CD14-positive monocyte (primary cell): ENCODE measurements at regions not wholly inside any gene's neighbourhood (a gene's known extent, or its start where the extent isn't known, plus 50 kb on each side); places are given as distances from the start of the nearest gene placed in this dataset.

ENCODE experiments used
- DNase-seq, 3 donors: peaks; one replicate each; pipeline ENCODE4 v3.0.0-alpha.2; 2011 to 2022
- H2AFZ ChIP-seq: 2 replicates; pipeline ENCODE4 v1.6.0; 2012; ENCODE audit warnings: mild to moderate bottlenecking, low read depth, low read length, inconsistent platforms; ENCODE audit not compliant: insufficient read depth, poor library complexity, severe bottlenecking
- H3K27ac ChIP-seq, 2 donors: 1 replicate in 1 of 2; 2 replicates in 1 of 2; pipeline ENCODE4 v1.5.1; 2012 to 2013; ENCODE audit warnings: low read length in 2 of 2, control low read depth in 1 of 2, inconsistent platforms in 1 of 2, low read depth in 1 of 2, mild to moderate bottlenecking in 1 of 2
- H3K27me3 ChIP-seq, 2 donors: one replicate each; pipeline versions ENCODE4 v1.6.0 to v1.6.1; 2011 to 2013; ENCODE audit warnings: low read length in 2 of 2; ENCODE audit not compliant: control insufficient read depth in 2 of 2, insufficient read depth in 2 of 2
- H3K36me3 ChIP-seq, 2 donors: replicated peaks in 1 of 2; 1 replicate in 1 of 2; 2 replicates in 1 of 2; pipeline versions ENCODE4 v1.5.1 to v1.6.1; 2012 to 2013; ENCODE audit warnings: low read length in 2 of 2, control low read depth in 1 of 2, inconsistent platforms in 1 of 2, mild to moderate bottlenecking in 1 of 2; ENCODE audit not compliant: insufficient read depth in 2 of 2, control insufficient read depth in 1 of 2
- H3K4me1 ChIP-seq, 2 donors: 1 replicate in 1 of 2; 2 replicates in 1 of 2; pipeline versions ENCODE4 v1.5.1 to v1.6.1; 2012 to 2013; ENCODE audit warnings: low read length in 2 of 2, control low read depth in 1 of 2, inconsistent platforms in 1 of 2, mild to moderate bottlenecking in 1 of 2, moderate library complexity in 1 of 2; ENCODE audit not compliant: insufficient read depth in 2 of 2, control insufficient read depth in 1 of 2
- H3K4me2 ChIP-seq: replicated peaks from 2 replicates; pipeline ENCODE3; 2012; ENCODE audit warnings: low read length, moderate library complexity, mild to moderate bottlenecking; ENCODE audit not compliant: poor library complexity, severe bottlenecking; ENCODE audit errors: extremely low read depth
- H3K4me3 ChIP-seq, 3 experiments: fragments of 200-600 bp in 1 of 3; sonication (generic) in 1 of 3; replicated peaks in 1 of 3; 1 replicate in 2 of 3; 2 replicates in 1 of 3; pipeline ENCODE4 v1.5.1; 2011 to 2013; ENCODE audit warnings: low read length in 3 of 3, mild to moderate bottlenecking in 3 of 3, control low read depth in 2 of 3, low read depth in 2 of 3, inconsistent platforms in 1 of 3, moderate library complexity in 1 of 3
- H3K79me2 ChIP-seq: 2 replicates; pipeline ENCODE4 v1.6.0; 2012; ENCODE audit warnings: mild to moderate bottlenecking, control low read depth, inconsistent platforms, low read length, moderate library complexity; ENCODE audit not compliant: insufficient read depth
- H3K9ac ChIP-seq: 2 replicates; pipeline ENCODE4 v1.6.0; 2017; ENCODE audit warnings: low read length, mild to moderate bottlenecking; ENCODE audit not compliant: insufficient read depth, poor library complexity, severe bottlenecking
- H3K9me3 ChIP-seq, 2 donors: replicated peaks in 1 of 2; 1 replicate in 1 of 2; 2 replicates in 1 of 2; pipeline versions ENCODE4 v1.5.1 to v1.6.1; 2012 to 2013; ENCODE audit warnings: low read length in 2 of 2, control low read depth in 1 of 2; ENCODE audit not compliant: control insufficient read depth in 1 of 2, insufficient read depth in 1 of 2
- H4K20me1 ChIP-seq: 2 replicates; pipeline ENCODE4 v1.6.0; 2012; ENCODE audit warnings: mild to moderate bottlenecking, low read length, control low read depth, moderate library complexity; ENCODE audit not compliant: insufficient read depth
- H3K27ac Mint-ChIP-seq, 7 donors: one replicate each; pipeline ENCODE4 v1.8.0; 2020; ENCODE audit warnings: mild to moderate bottlenecking in 7 of 7, mixed read lengths in 7 of 7, moderate library complexity in 6 of 7, inconsistent platforms in 2 of 7
- H3K27me3 Mint-ChIP-seq, 3 donors: one replicate each; pipeline ENCODE4 v1.8.0; 2021 to 2022; ENCODE audit warnings: low read depth in 3 of 3, mild to moderate bottlenecking in 3 of 3, mixed read lengths in 3 of 3, moderate library complexity in 3 of 3, inconsistent platforms in 1 of 3
- H3K36me3 Mint-ChIP-seq, 2 donors: one replicate each; pipeline ENCODE4 v1.8.0; 2020; ENCODE audit warnings: mixed read lengths in 2 of 2, inconsistent platforms in 1 of 2, mild to moderate bottlenecking in 1 of 2
- H3K4me1 Mint-ChIP-seq: one replicate; pipeline ENCODE4 v1.8.0; 2020; ENCODE audit warnings: mild to moderate bottlenecking, mixed read lengths
- H3K4me3 Mint-ChIP-seq, 2 donors: one replicate each; pipeline ENCODE4 v1.8.0; 2020; ENCODE audit warnings: mild to moderate bottlenecking in 2 of 2, mixed read lengths in 2 of 2, moderate library complexity in 1 of 2
- H3K9me3 Mint-ChIP-seq, 7 donors: one replicate each; pipeline ENCODE4 v1.8.0; 2020 to 2022; ENCODE audit warnings: mixed read lengths in 7 of 7, mild to moderate bottlenecking in 6 of 7, moderate library complexity in 6 of 7, inconsistent platforms in 2 of 7
- WGBS: methylation state at CpG from one replicate; pipeline ENCODE4 v1.1.5; 2013; ENCODE audit warnings: missing lambda C conversion rate; ENCODE audit not compliant: insufficient coverage; 5-methylcytosine and 5-hydroxymethylcytosine counted together
- intact Hi-C, 2 donors: fragments of 100-400 bp; cut with micrococcal nuclease; formaldehyde crosslinking; loops; one replicate each; pipeline versions ENCODE4 v1.15.0 to v1.15.1; 2023
- TF ChIP-seq, protein P1 (sequence below): fragments of 200-600 bp; IDR thresholded peaks from one replicate; pipeline ENCODE4 v1.8.0; 2022; ENCODE audit warnings: antibody characterized with exemption, mild to moderate bottlenecking

GRCh38 chr1:70864302-70864701 lies 183.3 kb downstream of the PTGER3 start:
- TF ChIP-seq, protein P1, sequence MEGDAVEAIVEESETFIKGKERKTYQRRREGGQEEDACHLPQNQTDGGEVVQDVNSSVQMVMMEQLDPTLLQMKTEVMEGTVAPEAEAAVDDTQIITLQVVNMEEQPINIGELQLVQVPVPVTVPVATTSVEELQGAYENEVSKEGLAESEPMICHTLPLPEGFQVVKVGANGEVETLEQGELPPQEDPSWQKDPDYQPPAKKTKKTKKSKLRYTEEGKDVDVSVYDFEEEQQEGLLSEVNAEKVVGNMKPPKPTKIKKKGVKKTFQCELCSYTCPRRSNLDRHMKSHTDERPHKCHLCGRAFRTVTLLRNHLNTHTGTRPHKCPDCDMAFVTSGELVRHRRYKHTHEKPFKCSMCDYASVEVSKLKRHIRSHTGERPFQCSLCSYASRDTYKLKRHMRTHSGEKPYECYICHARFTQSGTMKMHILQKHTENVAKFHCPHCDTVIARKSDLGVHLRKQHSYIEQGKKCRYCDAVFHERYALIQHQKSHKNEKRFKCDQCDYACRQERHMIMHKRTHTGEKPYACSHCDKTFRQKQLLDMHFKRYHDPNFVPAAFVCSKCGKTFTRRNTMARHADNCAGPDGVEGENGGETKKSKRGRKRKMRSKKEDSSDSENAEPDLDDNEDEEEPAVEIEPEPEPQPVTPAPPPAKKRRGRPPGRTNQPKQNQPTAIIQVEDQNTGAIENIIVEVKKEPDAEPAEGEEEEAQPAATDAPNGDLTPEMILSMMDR = no peak
- Histone ChIP-seq H3K9me3 (no peaks in the 10 kb centered on the region), H3K79me2 (no peaks in the 10 kb centered on the region), H3K27me3 (no peaks in the 10 kb centered on the region), H3K9ac (no peak overlapping the region), H4K20me1 (no peaks in the 10 kb centered on the region), H2AFZ (no peak overlapping the region), H3K36me3 (no peaks in the 10 kb centered on the region), H3K4me1 (peaks cover 0 to 9% of the 10 kb centered on the region in 2 donors), H3K4me2 (no peak overlapping the region), H3K27ac (no peak overlapping the region), H3K4me3 (no peak overlapping the region)
- no peak for DNase-seq
- H3K27ac Mint-ChIP-seq = no peak overlapping the region
- no peaks in the 10 kb centered on the region for H3K9me3 Mint-ChIP-seq
- no CpG with 5 or more reads among the region's 2 CpGs for WGBS
- intact Hi-C loops = no loop called here
- no peak overlapping the region for H3K4me3 Mint-ChIP-seq
- peaks cover 1 to 8% (median 3%) of the 10 kb centered on the region in 3 donors for H3K27me3 Mint-ChIP-seq
- H3K4me1 Mint-ChIP-seq = peaks cover 16% of the 10 kb centered on the region
- no peaks in the 10 kb centered on the region for H3K36me3 Mint-ChIP-seq

- Histone ChIP-seq H3K79me2 (no peaks in the 10 kb centered on the region), H3K27me3 (no peaks in the 10 kb centered on the region), H3K9me3 (no peaks in the 10 kb centered on the region), H2AFZ (no peak overlapping the region), H3K9ac (no peak overlapping the region), H3K27ac (no peak overlapping the region), H3K4me1 (peaks cover 2 to 16% of the 10 kb centered on the region in 2 donors), H3K4me3 (no peak overlapping the region), H3K4me2 (no peak overlapping the region), H4K20me1 (no peaks in the 10 kb centered on the region), H3K36me3 (no peaks in the 10 kb centered on the region)
- WGBS = 35% methylated on average over 3 of the region's 4 CpGs
- H3K27ac Mint-ChIP-seq = no peak overlapping the region
- no peaks in the 10 kb centered on the region for H3K9me3 Mint-ChIP-seq
- H3K36me3 Mint-ChIP-seq = no peaks in the 10 kb centered on the region
- peaks cover 0 to 8% (median 3%) of the 10 kb centered on the region in 3 donors for H3K27me3 Mint-ChIP-seq
- intact Hi-C loops = no loop called here
- no peak overlapping the region for H3K4me3 Mint-ChIP-seq
- peak in 2 of 3 donors; percentile 1 to 12 for DNase-seq
- TF ChIP-seq, protein P1 = no peak
- peaks cover 26% of the 10 kb centered on the region for H3K4me1 Mint-ChIP-seq
Observed at GRCh38 chr1:70866542-70867264, 180.9 kb downstream of the PTGER3 start.
